ENCODE measurements at regions not wholly inside any gene's neighbourhood (a gene's known extent, or its start where the extent isn't known, plus 50 kb on each side); places are given as distances from the start of the nearest gene placed in this dataset.
"Not testable (repeated sequence)": the region's sequence is repeated elsewhere in the genome, so short reads cannot be mapped to it uniquely, and the experiment has no call there.

DNA sequence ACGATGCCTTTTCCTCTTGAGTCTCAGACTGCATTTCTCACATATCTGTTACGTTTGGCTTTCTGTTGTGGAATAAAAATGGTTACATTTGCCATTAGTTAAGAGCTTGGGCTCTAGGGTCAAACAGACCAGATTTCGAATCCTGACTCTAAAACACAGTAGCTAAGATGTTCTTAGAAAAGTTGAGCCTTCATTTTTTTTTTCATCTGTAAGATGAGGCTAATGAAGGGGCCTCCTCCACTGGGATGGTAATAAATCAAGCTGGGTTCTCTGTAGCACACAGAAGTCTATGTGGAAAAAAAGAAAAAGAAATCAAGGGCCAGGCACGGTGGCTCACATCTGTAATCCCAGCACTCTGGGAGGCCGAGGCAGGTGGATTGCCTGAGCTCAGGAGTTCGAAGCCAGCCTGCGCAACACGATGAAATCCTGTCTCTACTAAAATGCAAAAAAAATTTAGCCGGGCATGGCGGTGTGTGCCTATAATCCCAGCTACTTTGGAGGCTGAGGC lies 49.9 kb upstream of the CAPRIN1 start:
- DNase-seq (ENCODE audit: low read depth in 2 of 3, low spot score in 1 of 3), result no peak

DNA sequence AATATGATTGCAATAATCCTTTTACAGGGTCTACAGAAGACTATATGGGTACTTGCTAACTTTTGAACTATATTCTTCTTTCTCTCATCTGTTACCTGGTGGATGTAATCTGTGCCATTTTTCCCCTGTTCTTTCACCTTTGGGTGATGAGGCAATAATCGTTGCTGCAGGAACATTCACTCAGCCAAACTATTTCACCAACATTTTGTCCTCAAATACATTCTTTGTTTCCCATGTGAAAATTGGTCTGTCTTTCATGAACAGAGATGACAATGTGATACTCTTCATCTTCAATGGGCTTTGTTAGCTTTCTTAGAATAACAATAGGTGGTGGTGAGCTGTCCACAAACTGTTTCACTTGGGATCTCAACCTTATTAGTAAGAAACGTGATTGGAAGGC lies 52.1 kb upstream of the CAPRIN1 start:
- DNase-seq (ENCODE audit: low read depth in 2 of 3, low spot score in 1 of 3), result no peak

GRCh38 chr11:33997584-33998251 lies 53.8 kb upstream of the CAPRIN1 start:
- DNase-seq (ENCODE audit: low read depth in 2 of 3, low spot score in 1 of 3), result no peak

DNA sequence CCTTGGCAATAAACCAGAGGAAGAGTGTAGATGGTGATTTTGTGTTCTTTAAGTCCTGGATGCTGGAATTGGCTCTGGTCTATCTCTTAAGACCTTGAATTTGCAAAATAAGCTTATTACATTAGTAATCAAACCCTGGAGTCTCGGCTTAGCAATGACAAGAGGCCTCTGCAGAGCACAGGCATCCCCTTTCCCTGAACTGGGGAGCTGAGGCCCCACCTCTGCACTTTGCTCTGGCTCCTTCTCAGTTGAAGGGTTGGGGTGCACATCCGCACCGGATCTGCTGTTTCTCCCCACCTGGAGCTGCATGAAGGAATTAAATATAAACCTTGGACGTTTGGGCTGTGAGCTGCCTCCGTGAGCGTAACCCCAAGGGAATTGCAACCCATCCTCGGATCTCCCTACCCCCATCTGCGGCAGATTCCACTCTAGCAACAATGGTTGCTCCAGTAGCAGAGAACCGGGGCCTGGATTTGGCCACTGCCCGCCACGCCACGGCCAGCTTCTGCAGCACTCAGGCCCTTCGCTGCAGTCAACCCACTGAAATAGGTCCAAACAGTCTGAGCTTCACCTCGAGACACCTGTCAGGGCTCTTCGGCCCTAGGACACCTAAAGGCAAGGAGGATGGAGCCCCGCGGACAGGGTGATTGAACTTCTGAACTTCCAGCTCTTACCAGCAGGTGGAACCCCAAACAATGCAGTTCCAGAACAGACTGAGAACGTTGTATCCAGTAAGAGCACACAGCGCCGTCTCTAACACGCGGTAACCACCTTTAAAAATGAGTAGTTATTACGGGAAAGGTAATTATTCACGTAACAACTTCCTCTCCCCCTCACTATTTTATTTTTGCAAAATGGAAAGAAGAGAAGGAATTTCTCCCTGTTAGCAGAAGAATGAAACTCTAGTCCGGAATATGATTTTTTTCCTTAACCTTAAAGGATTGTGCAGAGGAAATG lies 54.8 kb upstream of the CAPRIN1 start:
- DNase-seq (ENCODE audit: low read depth in 2 of 3, low spot score in 1 of 3), result peak; percentile 53 to 79 (median 58)

DNA sequence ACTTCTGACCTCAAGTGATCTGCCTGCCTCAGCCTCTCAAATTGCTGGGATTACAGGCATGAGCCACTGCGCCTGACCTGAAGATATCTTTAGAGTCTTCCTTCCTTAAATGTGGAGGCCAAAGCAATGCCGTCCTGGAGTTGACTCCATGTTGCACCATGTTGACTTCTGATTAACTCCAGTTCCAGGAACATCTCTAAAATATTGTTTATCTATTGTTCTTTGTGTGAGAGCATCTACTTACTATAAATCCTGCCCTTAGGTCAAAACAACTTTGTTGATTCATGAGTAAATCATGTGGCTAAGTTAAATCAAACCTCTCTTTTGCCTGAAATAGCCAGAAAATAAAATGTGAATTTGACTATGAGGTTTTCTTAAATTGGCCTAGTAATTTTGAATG lies 56.6 kb upstream of the CAPRIN1 start:
- no peak for DNase-seq (ENCODE audit: low read depth in 2 of 3, low spot score in 1 of 3)

DNA sequence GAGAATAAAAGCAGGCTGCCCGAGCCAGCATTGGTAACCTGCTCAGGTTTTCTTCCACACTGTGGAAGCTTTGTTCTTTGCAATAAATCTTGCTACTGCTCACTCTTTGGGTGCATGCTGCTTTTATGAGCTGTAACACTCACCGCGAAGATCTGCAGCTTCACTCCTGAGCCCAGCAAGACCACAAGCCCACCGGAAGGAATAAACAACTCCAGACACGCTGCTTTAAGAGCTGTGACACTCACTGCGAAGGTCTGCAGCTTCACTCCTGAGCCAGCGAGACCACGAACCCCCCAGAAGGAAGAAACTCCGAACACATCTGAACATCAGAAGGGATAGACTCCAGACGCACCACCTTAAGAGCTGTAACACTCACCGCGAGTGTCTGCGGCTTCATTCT lies 60.4 kb upstream of the CAPRIN1 start:
- DNase-seq (ENCODE audit: low read depth in 2 of 3, low spot score in 1 of 3), result not testable (repeated sequence)

- not testable (repeated sequence) for DNase-seq (ENCODE audit: low read depth in 2 of 3, low spot score in 1 of 3)
Measured at GRCh38 chr11:33990131-33990530, 61.4 kb upstream of the CAPRIN1 start.

- DNase-seq (ENCODE audit: low read depth in 2 of 3, low spot score in 1 of 3), result no peak
Measured at GRCh38 chr11:33989461-33989860, 62.1 kb upstream of the CAPRIN1 start.

DNA sequence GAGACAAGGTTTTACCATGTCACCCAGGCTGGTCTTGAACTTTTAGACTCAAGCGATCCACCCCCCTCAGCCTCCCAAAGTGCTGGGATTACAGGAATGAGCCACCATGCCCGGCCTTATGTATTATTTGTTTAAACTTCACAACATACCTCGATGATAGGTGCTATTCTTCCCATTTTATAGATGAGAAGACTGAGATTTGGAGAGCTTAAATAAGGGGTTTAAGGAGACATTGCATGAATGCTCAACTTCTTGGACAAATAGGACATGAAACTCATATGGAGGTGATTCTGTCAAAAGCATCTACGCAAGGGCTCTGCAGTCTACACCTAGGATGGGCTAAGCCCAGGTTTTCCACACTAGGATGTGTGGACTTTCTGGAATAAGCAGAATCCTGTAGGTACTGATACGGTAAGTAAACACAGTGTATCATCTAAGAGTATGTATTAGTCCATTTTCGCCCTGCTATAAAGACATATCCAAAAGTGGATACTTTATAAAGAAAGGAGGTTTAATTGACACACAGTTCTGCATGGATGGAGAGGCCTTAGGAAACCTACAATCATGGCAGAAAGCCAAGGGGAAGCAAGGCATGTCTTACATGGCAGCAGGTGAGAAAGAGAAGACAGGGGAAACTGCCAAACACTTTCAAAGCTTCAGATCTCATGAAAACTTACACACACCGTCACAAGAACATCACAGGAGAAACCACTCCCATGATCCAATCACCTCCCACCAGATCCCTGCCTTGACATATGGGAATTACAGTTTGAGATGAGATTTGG lies 62.8 kb upstream of the CAPRIN1 start:
- no peak for DNase-seq (ENCODE audit: low read depth in 2 of 3, low spot score in 1 of 3)

GRCh38 chr11:33987975-33988580 lies 63.5 kb upstream of the CAPRIN1 start:
- peak; percentile 39 to 81 (median 61) for DNase-seq (ENCODE audit: low read depth in 2 of 3, low spot score in 1 of 3)

DNA sequence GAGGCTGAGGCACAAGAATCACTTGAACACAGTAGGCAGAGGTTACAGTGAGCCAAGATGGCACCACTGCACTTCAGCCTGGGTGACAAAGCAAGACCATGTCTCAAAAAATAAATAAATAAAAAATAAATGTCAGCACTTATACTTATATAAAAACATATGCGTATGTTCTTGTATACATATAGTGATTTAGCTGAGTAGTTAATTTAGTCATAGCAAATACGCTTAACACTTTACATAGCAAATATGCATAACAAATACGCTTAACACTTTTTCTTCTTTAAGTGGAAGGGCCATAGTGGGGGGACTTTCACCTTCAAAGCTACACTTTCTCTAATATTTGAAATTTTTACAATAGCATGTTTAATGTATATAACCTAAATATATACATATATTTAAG lies 64.0 kb upstream of the CAPRIN1 start:
- no peak for DNase-seq (ENCODE audit: low read depth in 2 of 3, low spot score in 1 of 3)

- not testable (repeated sequence) for DNase-seq (ENCODE audit: low read depth in 2 of 3, low spot score in 1 of 3)
Measured at GRCh38 chr11:33986597-33987501, 64.7 kb upstream of the CAPRIN1 start.

DNA sequence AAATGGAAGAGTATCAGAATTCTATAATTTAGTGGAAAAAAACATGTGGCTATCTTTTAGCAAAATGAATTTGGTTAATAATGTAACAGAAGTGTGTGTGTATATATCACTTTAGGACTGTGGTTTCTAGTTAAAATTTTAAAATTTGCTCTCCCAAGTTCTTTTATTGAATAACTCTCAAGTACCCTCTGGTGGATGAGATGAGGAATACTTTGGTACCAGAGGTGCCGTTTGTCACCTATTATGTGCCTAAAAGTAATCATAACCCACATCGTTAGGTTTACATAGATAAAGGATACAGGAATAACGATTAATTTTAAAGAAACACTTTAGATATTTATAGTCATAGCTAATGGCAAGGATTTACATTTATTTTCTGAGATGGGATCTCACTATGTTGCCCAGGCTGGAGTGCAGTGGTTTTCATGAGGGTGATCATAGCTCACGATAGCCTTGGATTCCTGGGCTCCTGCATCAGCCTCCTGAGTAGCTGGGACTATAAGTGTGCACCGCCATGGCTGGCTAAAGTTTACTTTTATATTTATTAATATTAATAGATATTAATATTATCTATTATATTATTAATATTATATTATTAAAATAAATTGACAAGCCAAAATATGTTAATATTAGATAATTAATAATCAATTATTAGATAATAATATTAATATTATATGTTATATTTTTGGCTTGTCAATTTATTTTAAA lies 66.7 kb upstream of the CAPRIN1 start:
- DNase-seq (ENCODE audit: low read depth in 2 of 3, low spot score in 1 of 3), result no peak

DNA sequence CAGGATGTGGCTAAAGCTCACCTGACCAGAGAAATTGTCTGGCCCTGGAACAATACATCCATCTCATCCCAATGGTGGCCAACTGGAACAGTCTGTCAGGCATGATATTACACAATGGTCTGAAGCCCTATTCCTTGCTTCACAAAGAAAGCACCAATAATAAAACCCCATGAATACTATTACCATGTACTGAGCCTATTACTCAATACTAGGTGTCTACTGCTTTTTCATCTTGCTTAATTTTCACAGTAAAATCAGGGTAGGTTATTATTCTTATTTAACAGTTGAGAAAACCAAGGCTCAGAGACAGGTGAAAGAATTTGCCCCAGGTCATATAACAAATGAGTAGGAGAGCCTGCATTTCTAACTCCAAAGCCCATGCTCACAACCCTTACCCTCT lies 68.9 kb upstream of the CAPRIN1 start:
- no peak for DNase-seq (ENCODE audit: low read depth in 2 of 3, low spot score in 1 of 3)

GRCh38 chr11:33980897-33981296 lies 70.6 kb upstream of the CAPRIN1 start:
- DNase-seq (ENCODE audit: low read depth in 2 of 3, low spot score in 1 of 3), result no peak

GRCh38 chr11:33978376-33978775 lies 73.2 kb upstream of the CAPRIN1 start:
- no peak for DNase-seq (ENCODE audit: low read depth in 2 of 3, low spot score in 1 of 3)

- DNase-seq (ENCODE audit: low read depth in 2 of 3, low spot score in 1 of 3), result no peak
Measured at GRCh38 chr11:33977676-33978075, 73.9 kb upstream of the CAPRIN1 start.

DNA sequence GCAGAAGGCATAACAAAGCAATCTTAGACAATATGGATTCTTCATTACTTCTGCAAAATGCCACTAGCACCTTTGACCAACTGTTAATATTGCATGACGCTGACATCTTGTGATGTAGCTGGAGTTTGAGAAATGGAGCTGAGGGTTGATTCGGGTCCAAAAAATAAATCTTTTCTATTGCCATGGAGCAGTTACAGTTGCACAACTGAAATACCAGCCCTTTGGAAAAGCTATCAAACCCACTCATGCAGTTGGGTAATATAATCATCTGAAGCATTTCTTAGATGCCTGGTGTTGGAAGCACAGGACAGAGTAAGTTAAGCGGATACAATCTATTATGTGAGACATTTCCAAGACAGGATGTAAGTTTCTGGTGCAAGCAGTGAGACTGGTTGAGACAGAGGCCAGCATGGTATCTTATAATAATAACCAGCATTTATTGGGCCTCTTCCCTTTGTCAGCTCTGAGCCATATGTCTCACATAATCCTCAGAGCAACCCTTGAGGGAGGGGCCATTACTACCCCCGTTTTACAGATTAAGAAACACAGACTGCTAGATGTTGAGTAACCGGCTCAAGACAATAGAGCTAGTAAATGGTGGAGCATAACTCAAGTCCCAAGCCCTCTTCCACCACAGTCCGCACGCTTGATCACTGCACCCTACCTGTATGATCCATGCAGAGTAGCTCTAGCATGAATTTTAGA lies 74.9 kb upstream of the CAPRIN1 start:
- DNase-seq (ENCODE audit: low read depth in 2 of 3, low spot score in 1 of 3), result no peak

- no peak for DNase-seq (ENCODE audit: low read depth in 2 of 3, low spot score in 1 of 3)
Measured at GRCh38 chr11:33974804-33975203, 76.7 kb upstream of the CAPRIN1 start.

All from stimulated activated CD4-positive, alpha-beta T cell treated with anti-CD3 and anti-CD28 coated beads, Interleukin-12 subunit alpha, Interleukin-12 subunit beta, amount 100 ng/mL, for 48 hours (primary cell).